ENCODE measurements at regions not wholly inside any gene's neighbourhood (a gene's known extent, or its start where the extent isn't known, plus 50 kb on each side); places are given as distances from the start of the nearest gene placed in this dataset.

DNA sequence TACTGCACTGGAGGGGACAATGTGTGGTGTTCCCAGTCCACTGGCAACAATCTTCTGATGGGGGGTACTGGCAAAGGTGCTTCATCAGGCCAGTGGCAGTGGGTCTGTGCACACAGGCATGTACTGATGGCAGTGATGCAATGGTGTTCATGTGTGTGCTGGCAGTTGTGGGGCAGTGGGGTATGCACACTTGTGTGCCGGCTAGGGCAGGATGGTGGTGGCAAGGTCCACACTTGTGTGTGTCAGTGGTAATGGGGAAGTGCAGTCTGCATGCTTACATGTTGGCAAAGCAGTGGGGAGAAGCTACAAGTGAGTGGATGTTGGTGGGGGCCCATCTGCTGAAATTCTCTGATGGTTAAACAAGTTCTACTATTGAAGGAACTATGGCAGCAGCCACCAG, 504.6 kb upstream of the ZNF462 start:
- no peak overlapping the region for H3K27ac ChIP-seq (ENCODE audit: low read depth, low read length)
- H3K9ac ChIP-seq (replicated peaks in 1 of 4; ENCODE audit: extremely low read depth in 1 of 4, low read depth in 3 of 4, low read length in 3 of 4) = no peak overlapping the region
- 0 out of 2 replicates have a peak overlapping the region, but pooled peaks have one; percentile 29 for H2BK15ac ChIP-seq (ENCODE audit: low read length)
- H3K14ac ChIP-seq (ENCODE audit: insufficient read length) = no peak overlapping the region
- no peaks in the 10 kb centered on the region for H3K36me3 ChIP-seq (ENCODE audit: control insufficient read depth in 2 of 4, insufficient read depth in 4 of 4, low read length in 3 of 4)
- no peak overlapping the region for H3K4ac ChIP-seq (replicated peaks; ENCODE audit: insufficient read length, low read depth, low read length)
- H3K27me3 ChIP-seq (replicated peaks in 1 of 4; ENCODE audit: control insufficient read depth in 3 of 4, extremely low read depth in 1 of 4, insufficient read depth in 3 of 4, low read length in 3 of 4) = no peaks in the 10 kb centered on the region
- ChIA-PET CTCF (ENCODE audit: partially characterized antibody) (no interaction called here), POLR2A (ENCODE audit: partially characterized antibody) (no interaction called here)
- no peak overlapping the region for H3K4me3 ChIP-seq (ENCODE audit: extremely low read depth in 1 of 4, insufficient read depth in 2 of 4, low read depth in 3 of 4, low read length in 4 of 4)
- no peak overlapping the region for H3K23ac ChIP-seq (ENCODE audit: insufficient read length)
- no peak overlapping the region for H2BK20ac ChIP-seq (ENCODE audit: low read length)
- H3K79me2 ChIP-seq (ENCODE audit: control insufficient read depth in 1 of 2, insufficient read depth in 2 of 2, low read length in 2 of 2) = no peaks in the 10 kb centered on the region
- no peak overlapping the region for H3K4me2 ChIP-seq (ENCODE audit: insufficient read depth in 1 of 2, low read depth in 2 of 2, low read length in 2 of 2)
- no peak overlapping the region for H4K5ac ChIP-seq (ENCODE audit: insufficient read length, low read depth, low read length)
- H2BK12ac ChIP-seq (ENCODE audit: low read depth, low read length) = no peak overlapping the region
- H2BK120ac ChIP-seq (replicated peaks; ENCODE audit: low read depth, low read length) = no peak overlapping the region
- H4K91ac ChIP-seq (replicated peaks; ENCODE audit: insufficient read length, low read length) = no peak overlapping the region
- FAIRE-seq = no peak
- H4K8ac ChIP-seq (ENCODE audit: extremely low read depth, insufficient read depth, low read length) = no peak overlapping the region; the same call in 1 of the 2 replicates
- DNase-seq (ENCODE audit: low read depth in 1 of 2, low spot score in 2 of 2) = no peak
- no peaks in the 10 kb centered on the region for H4K20me1 ChIP-seq (replicated peaks in 1 of 2; ENCODE audit: control insufficient read depth in 1 of 2, insufficient read depth in 2 of 2, low read length in 2 of 2)
- H3K4me1 ChIP-seq (replicated peaks in 1 of 4; ENCODE audit: control insufficient read depth in 3 of 4, insufficient read depth in 4 of 4, low read length in 3 of 4) = no peaks in the 10 kb centered on the region
- no peaks in the 10 kb centered on the region for H3K9me3 ChIP-seq (ENCODE audit: insufficient read depth in 2 of 2, low read depth in 1 of 2, low read length in 1 of 2)
- H2AFZ ChIP-seq (ENCODE audit: low read length) = no peak overlapping the region
- no peak overlapping the region for H2AK5ac ChIP-seq (ENCODE audit: low read depth, low read length)
- H3K18ac ChIP-seq (ENCODE audit: extremely low read depth, low read length) = no peak overlapping the region
- 100% methylated on average over 1 of the region's 1 CpG; no CpG with 5 or more reads in 1 of the 2 experiments for WGBS, 2 experiments (ENCODE audit: extremely low coverage in 1 of 2, insufficient coverage in 1 of 2, insufficient read length in 1 of 2, insufficient replicate concordance in 2 of 2, low coverage in 1 of 2, low lambda C conversion rate in 2 of 2, missing lambda C conversion rate in 1 of 2)
- H2BK5ac ChIP-seq (ENCODE audit: low read depth, low read length) = no peak overlapping the region
- H3K79me1 ChIP-seq (ENCODE audit: low read depth, low read length) = no peaks in the 10 kb centered on the region
- 0 out of 2 replicates have a peak, but pooled peaks cover 2% of the 10 kb centered on the region for H3K23me2 ChIP-seq (ENCODE audit: low read depth, low read length)
- no peak overlapping the region for H3K56ac ChIP-seq (replicated peaks; ENCODE audit: insufficient read length, low read depth, low read length)
- no peak for TF ChIP-seq NANOG (IDR thresholded peaks at IDR 0.05; ENCODE audit: insufficient read depth, low read depth, low read length, poor library complexity, severe bottlenecking)
- no peak for TF ChIP-seq TCF12 (IDR thresholded peaks at IDR 0.05; ENCODE audit: low read depth, low read length)
- no peak for TF ChIP-seq ZNF274 (IDR thresholded peaks at IDR 0.05; ENCODE audit: borderline replicate concordance, extremely low read depth, low read length)
- no peak for TF ChIP-seq ATF2 (IDR thresholded peaks at IDR 0.05; ENCODE audit: low read length)
- no peak for TF ChIP-seq POU5F1 (IDR thresholded peaks at IDR 0.05; ENCODE audit: low read depth, low read length)
- no peak for TF ChIP-seq SAP30 (IDR thresholded peaks at IDR 0.05; ENCODE audit: insufficient read depth, insufficient replicate concordance, low read length)
- TF ChIP-seq, protein P1, sequence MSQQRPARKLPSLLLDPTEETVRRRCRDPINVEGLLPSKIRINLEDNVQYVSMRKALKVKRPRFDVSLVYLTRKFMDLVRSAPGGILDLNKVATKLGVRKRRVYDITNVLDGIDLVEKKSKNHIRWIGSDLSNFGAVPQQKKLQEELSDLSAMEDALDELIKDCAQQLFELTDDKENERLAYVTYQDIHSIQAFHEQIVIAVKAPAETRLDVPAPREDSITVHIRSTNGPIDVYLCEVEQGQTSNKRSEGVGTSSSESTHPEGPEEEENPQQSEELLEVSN (IDR thresholded peaks at IDR 0.05) = no peak
- no peak for TF ChIP-seq RNF2 (IDR thresholded peaks at IDR 0.05; ENCODE audit: borderline replicate concordance, low read depth, low read length, missing control alignments, poor library complexity, severe bottlenecking)
- TF ChIP-seq KDM1A (IDR thresholded peaks at IDR 0.05; ENCODE audit: borderline replicate concordance, low read length) = no peak

Measured in H1 (cell line).